ENCODE measurements at regions not wholly inside any gene's neighbourhood (a gene's known extent, or its start where the extent isn't known, plus 50 kb on each side); places are given as distances from the start of the nearest gene placed in this dataset.

GRCh38 chr3:163924600-163924999 is 1153.7 kb downstream of the SI start:
- Histone ChIP-seq H3F3A (replicated peaks; ENCODE audit: insufficient read depth) (no peaks in the 10 kb centered on the region), H3K9me2 (no peaks in the 10 kb centered on the region), H4K20me1 (ENCODE audit: insufficient read depth) (no peaks in the 10 kb centered on the region), H3K79me2 (ENCODE audit: insufficient read depth) (no peaks in the 10 kb centered on the region), H3K27ac (ENCODE audit: low read depth in 2 of 2, low read length in 1 of 2) (no peak overlapping the region), H3K9me3 (no peaks in the 10 kb centered on the region; the same call in 1 of the 2 replicates), H3K4me1 (ENCODE audit: control insufficient read depth in 1 of 2, insufficient read depth in 2 of 2, low read depth in 1 of 2, low read length in 1 of 2) (no peaks in the 10 kb centered on the region), H3K27me3 (ENCODE audit: insufficient read depth) (no peaks in the 10 kb centered on the region), H3K9ac (no peak overlapping the region), H3K4me2 (no peak overlapping the region), H3K4me3 (ENCODE audit: low read depth in 2 of 2, low read length in 1 of 2) (no peak overlapping the region), H3K36me3 (replicated peaks in 1 of 2; ENCODE audit: control insufficient read depth in 1 of 2, insufficient read depth in 2 of 2, low read length in 1 of 2) (no peaks in the 10 kb centered on the region), H2AFZ (ENCODE audit: low read depth) (no peak overlapping the region)
- ChIA-PET POLR2A (no interaction called here), CTCF (no interaction called here)
- TF ChIP-seq, protein P1, sequence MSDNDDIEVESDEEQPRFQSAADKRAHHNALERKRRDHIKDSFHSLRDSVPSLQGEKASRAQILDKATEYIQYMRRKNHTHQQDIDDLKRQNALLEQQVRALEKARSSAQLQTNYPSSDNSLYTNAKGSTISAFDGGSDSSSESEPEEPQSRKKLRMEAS (IDR thresholded peaks at IDR 0.05; ENCODE audit: low read depth), result no peak
- TF ChIP-seq RAD21 (IDR thresholded peaks at IDR 0.05; ENCODE audit: low read length) (no peak), EP300 (IDR thresholded peaks at IDR 0.05; ENCODE audit: borderline replicate concordance in 1 of 2, low read depth in 1 of 2, low read length in 1 of 2) (no peak), SIN3A (IDR thresholded peaks at IDR 0.05; ENCODE audit: borderline replicate concordance, low read depth, low read length) (no peak), RXRA (IDR thresholded peaks at IDR 0.05; ENCODE audit: borderline replicate concordance, low read depth) (no peak), SMC3 (IDR thresholded peaks at IDR 0.05; ENCODE audit: low read depth, low read length) (no peak), ELF1 (IDR thresholded peaks at IDR 0.05) (no peak), TCF12 (IDR thresholded peaks at IDR 0.05) (no peak), NRF1 (IDR thresholded peaks at IDR 0.05; ENCODE audit: low read depth, low read length) (no peak), FOXM1 (IDR thresholded peaks at IDR 0.05; ENCODE audit: low read depth) (no peak), JUND (IDR thresholded peaks at IDR 0.05) (no peak), CTCF (IDR thresholded peaks at IDR 0.05) (no peak), POLR2AphosphoS5 (IDR thresholded peaks at IDR 0.05; ENCODE audit: low read depth, low read length) (no peak), PBX3 (IDR thresholded peaks at IDR 0.05) (no peak), TEAD4 (IDR thresholded peaks at IDR 0.05; ENCODE audit: borderline replicate concordance, insufficient read depth) (no peak), FOSL2 (IDR thresholded peaks at IDR 0.05; ENCODE audit: borderline replicate concordance, low read depth) (no peak)
- no peak for DNase-seq
- 6% methylated on average over 6 of the region's 6 CpGs for WGBS (ENCODE audit: low lambda C conversion rate)

DNA sequence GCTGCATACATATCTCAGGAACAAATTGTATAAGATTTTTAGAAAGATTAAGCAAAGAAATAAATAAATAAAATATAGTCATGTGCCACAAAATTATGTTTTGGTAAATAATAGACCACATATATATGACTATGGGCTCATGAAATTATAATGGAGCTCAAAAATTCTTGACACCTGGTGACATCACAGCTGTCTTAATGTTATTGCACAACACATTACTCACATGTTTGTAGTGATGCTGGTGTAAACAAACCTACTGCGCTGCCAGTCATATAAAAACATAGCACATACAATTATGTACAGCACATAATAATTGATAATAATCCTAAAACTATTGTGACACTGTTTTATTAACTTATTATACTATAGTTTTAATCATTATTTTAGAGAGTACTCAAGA is 1159.1 kb downstream of the SI start:
- POLR2A ChIA-PET, result no interaction called here
- CTCF ChIA-PET, result interaction anchor here (1.1 to 1.6 kb wide), 2 partner anchors 25 to 32 kb away, joined by 3 to 4 read pairs; no protein-coding TSS in a partner anchor
- no peak for TF ChIP-seq USF2 (IDR thresholded peaks at IDR 0.05; ENCODE audit: borderline replicate concordance, low read depth, low read length)
- TF ChIP-seq, protein P2, sequence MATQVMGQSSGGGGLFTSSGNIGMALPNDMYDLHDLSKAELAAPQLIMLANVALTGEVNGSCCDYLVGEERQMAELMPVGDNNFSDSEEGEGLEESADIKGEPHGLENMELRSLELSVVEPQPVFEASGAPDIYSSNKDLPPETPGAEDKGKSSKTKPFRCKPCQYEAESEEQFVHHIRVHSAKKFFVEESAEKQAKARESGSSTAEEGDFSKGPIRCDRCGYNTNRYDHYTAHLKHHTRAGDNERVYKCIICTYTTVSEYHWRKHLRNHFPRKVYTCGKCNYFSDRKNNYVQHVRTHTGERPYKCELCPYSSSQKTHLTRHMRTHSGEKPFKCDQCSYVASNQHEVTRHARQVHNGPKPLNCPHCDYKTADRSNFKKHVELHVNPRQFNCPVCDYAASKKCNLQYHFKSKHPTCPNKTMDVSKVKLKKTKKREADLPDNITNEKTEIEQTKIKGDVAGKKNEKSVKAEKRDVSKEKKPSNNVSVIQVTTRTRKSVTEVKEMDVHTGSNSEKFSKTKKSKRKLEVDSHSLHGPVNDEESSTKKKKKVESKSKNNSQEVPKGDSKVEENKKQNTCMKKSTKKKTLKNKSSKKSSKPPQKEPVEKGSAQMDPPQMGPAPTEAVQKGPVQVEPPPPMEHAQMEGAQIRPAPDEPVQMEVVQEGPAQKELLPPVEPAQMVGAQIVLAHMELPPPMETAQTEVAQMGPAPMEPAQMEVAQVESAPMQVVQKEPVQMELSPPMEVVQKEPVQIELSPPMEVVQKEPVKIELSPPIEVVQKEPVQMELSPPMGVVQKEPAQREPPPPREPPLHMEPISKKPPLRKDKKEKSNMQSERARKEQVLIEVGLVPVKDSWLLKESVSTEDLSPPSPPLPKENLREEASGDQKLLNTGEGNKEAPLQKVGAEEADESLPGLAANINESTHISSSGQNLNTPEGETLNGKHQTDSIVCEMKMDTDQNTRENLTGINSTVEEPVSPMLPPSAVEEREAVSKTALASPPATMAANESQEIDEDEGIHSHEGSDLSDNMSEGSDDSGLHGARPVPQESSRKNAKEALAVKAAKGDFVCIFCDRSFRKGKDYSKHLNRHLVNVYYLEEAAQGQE (IDR thresholded peaks at IDR 0.05; ENCODE audit: low read depth, low read length), result no peak
- TF ChIP-seq GATA2 (CRISPR knock-in tag; IDR thresholded peaks at IDR 0.05), result no peak
- TF ChIP-seq RFX5 (IDR thresholded peaks at IDR 0.05; ENCODE audit: low read length), result no peak
- no peak for TF ChIP-seq GABPA (IDR thresholded peaks at IDR 0.05; ENCODE audit: low read depth)
- no peak for TF ChIP-seq IRF3 (IDR thresholded peaks at IDR 0.05; ENCODE audit: low read depth, low read length)
- no peak for TF ChIP-seq YY1 (IDR thresholded peaks at IDR 0.05; ENCODE audit: low read depth)

More for the DNA sequence above, 1159.1 kb downstream of the SI start:
- Histone ChIP-seq H3K27me3 (ENCODE audit: insufficient read depth) (no peaks in the 10 kb centered on the region), H3K79me2 (ENCODE audit: insufficient read depth) (no peaks in the 10 kb centered on the region), H3K27ac (ENCODE audit: low read depth in 2 of 2, low read length in 1 of 2) (no peak overlapping the region), H3K9me3 (no peaks in the 10 kb centered on the region), H3K36me3 (replicated peaks in 1 of 2; ENCODE audit: control insufficient read depth in 1 of 2, insufficient read depth in 2 of 2, low read length in 1 of 2) (no peaks in the 10 kb centered on the region), H2AFZ (ENCODE audit: low read depth) (no peak overlapping the region), H3F3A (replicated peaks; ENCODE audit: insufficient read depth) (no peaks in the 10 kb centered on the region), H3K4me3 (ENCODE audit: low read depth in 2 of 2, low read length in 1 of 2) (no peak overlapping the region), H3K9me2 (no peaks in the 10 kb centered on the region), H3K4me2 (no peak overlapping the region), H3K9ac (no peak overlapping the region), H3K4me1 (ENCODE audit: control insufficient read depth in 1 of 2, insufficient read depth in 2 of 2, low read depth in 1 of 2, low read length in 1 of 2) (no peaks in the 10 kb centered on the region), H4K20me1 (ENCODE audit: insufficient read depth) (no peaks in the 10 kb centered on the region)
- DNase-seq, result no peak
- WGBS (ENCODE audit: low lambda C conversion rate), result 45% methylated on average over 1 of the region's 1 CpG

Data from SK-N-SH (cell line).